HCT116 (cell line): ENCODE measurements at regions not wholly inside any gene's neighbourhood (a gene's known extent, or its start where the extent isn't known, plus 50 kb on each side); places are given as distances from the start of the nearest gene placed in this dataset.

Experiments used
- ATAC-seq: fragments of 200-7000 bp; cut with Tn5 transposase; 2 replicates; pipeline ENCODE4 v1.9.1; 2020; ENCODE audit warnings: mild to moderate bottlenecking, moderate library complexity
- BruUV-seq: library from RNA; stranded (reverse); fragments of 400-500 nt; replicated peaks from 2 replicates; lab custom pipeline; 2021; lab: Mats Ljungman, UMichigan
- CTCF ChIA-PET: fragments of 300-600 bp; sonication (Branson Sonifier 250); formaldehyde crosslinking; loops from one replicate; lab custom pipeline; 2021; ENCODE audit warnings: antibody characterized with exemption; lab: Charles Lee
- POLR2A ChIA-PET: fragments of 300-600, 350-600 bp; sonication (Branson Sonifier 250); formaldehyde crosslinking; loops from one replicate; lab custom pipeline; 2021; ENCODE audit warnings: antibody characterized with exemption; lab: Charles Lee
- RAD21 ChIA-PET, 2 experiments: fragments of 300-600 bp; sonication (Branson Sonifier 250); formaldehyde crosslinking; loops; one replicate each; lab custom pipeline; 2023; ENCODE audit warnings: low total read pairs in 2 of 2; ENCODE audit not compliant: uncharacterized antibody in 2 of 2, unreplicated experiment in 2 of 2, low non-redundant PET in 1 of 2; lab: Charles Lee
- DNase-seq: peaks from one replicate; pipeline ENCODE4 v3.0.0-alpha.2; 2010; ENCODE audit warnings: low read depth, low spot score
- H2AFZ ChIP-seq: fragments of 200-600 bp; shearing (Covaris generic), sonication (generic); 2 replicates; pipeline ENCODE4 v1.6.1; 2017; ENCODE audit warnings: low read depth, mixed run types, mixed read lengths, antibody characterized with exemption, low read length; ENCODE audit not compliant: poor library complexity, severe bottlenecking
- H3K27ac ChIP-seq: 2 replicates; pipeline ENCODE4 v1.5.1; 2012; ENCODE audit warnings: low read depth, low read length
- H3K27me3 ChIP-seq: fragments of 200-600 bp; sonication (generic); 2 replicates; pipeline ENCODE4 v1.6.1; 2016; ENCODE audit warnings: mixed run types, low read length, mixed read lengths; ENCODE audit not compliant: insufficient read depth
- H3K36me3 ChIP-seq, 2 experiments: fragments of 200-500 bp in 1 of 2; fragments of 200-600 bp in 1 of 2; sonication (Bioruptor generic) in 1 of 2; sonication (generic) in 1 of 2; 2 replicates each; pipeline versions ENCODE4 v1.5.1 to v1.6.1; 2014 to 2016; ENCODE audit warnings: low read length in 2 of 2, inconsistent platforms in 1 of 2, mixed read lengths in 1 of 2, mixed run types in 1 of 2; ENCODE audit not compliant: insufficient read depth in 2 of 2, control insufficient read depth in 1 of 2
- H3K4me1 ChIP-seq, 2 experiments: fragments of 200-600 bp in 1 of 2; sonication (generic) in 1 of 2; 2 replicates each; pipeline versions ENCODE4 v1.5.1 to v1.6.1; 2012 to 2017; ENCODE audit warnings: low read length in 2 of 2, inconsistent platforms in 1 of 2, mild to moderate bottlenecking in 1 of 2, mixed read lengths in 1 of 2, mixed run types in 1 of 2, moderate library complexity in 1 of 2; ENCODE audit not compliant: insufficient read depth in 2 of 2, control insufficient read depth in 1 of 2
- H3K4me2 ChIP-seq: fragments of 200-600 bp; sonication (generic); 2 replicates; pipeline ENCODE4 v1.6.1; 2017; ENCODE audit warnings: mixed run types, low read length, mixed read lengths
- H3K4me3 ChIP-seq, 2 experiments: fragments of 200-600 bp in 1 of 2; sonication (generic) in 1 of 2; replicated peaks in 1 of 2; 2 replicates each; pipeline ENCODE4 v1.5.1; 2011 to 2016; ENCODE audit warnings: low read length in 2 of 2, control low read depth in 1 of 2, low read depth in 1 of 2, mild to moderate bottlenecking in 1 of 2, mixed read lengths in 1 of 2, mixed run types in 1 of 2
- H3K79me2 ChIP-seq: fragments of 200-600 bp; sonication (generic); 2 replicates; pipeline ENCODE4 v1.6.1; 2017; ENCODE audit warnings: mild to moderate bottlenecking, mixed run types, low read length, moderate library complexity, mixed read lengths; ENCODE audit not compliant: insufficient read depth
- H3K9ac ChIP-seq: fragments of 200-600 bp; sonication (generic); 2 replicates; pipeline ENCODE4 v1.6.1; 2016; ENCODE audit warnings: low read length, mixed read lengths
- H3K9me2 ChIP-seq: fragments of 200-600 bp; sonication (generic), shearing (Covaris generic); 2 replicates; pipeline ENCODE4 v1.6.1; 2017; ENCODE audit warnings: mixed run types, mild to moderate bottlenecking, moderate library complexity; ENCODE audit not compliant: insufficient read depth
- H3K9me3 ChIP-seq, 2 experiments: fragments of 200-500 bp in 1 of 2; fragments of 200-600 bp in 1 of 2; sonication (Bioruptor generic) in 1 of 2; sonication (generic) in 1 of 2; 2 replicates each; pipeline ENCODE4 v1.6.1; 2014 to 2017; ENCODE audit warnings: low read length in 2 of 2, mixed read lengths in 2 of 2, inconsistent platforms in 1 of 2, low read depth in 1 of 2, mild to moderate bottlenecking in 1 of 2, mixed run types in 1 of 2, moderate library complexity in 1 of 2; ENCODE audit not compliant: control insufficient read depth in 1 of 2, insufficient read depth in 1 of 2
- H4K20me1 ChIP-seq: fragments of 200-600 bp; sonication (generic), shearing (Covaris generic); 2 replicates; pipeline ENCODE4 v1.6.1; 2017; ENCODE audit warnings: mixed run types, mild to moderate bottlenecking, moderate library complexity; ENCODE audit not compliant: insufficient read depth
- CBX3 ChIP-seq: IDR thresholded peaks from 2 replicates; pipeline ENCODE4 v1.6.1; 2012; ENCODE audit warnings: low read depth
- CEBPB ChIP-seq: IDR thresholded peaks from 2 replicates; pipeline ENCODE4 v1.6.1; 2012; ENCODE audit warnings: low read depth
- ELF1 ChIP-seq: IDR thresholded peaks from 2 replicates; pipeline ENCODE4 v1.6.1; 2012; ENCODE audit warnings: low read depth, borderline replicate concordance
- EZH2 ChIP-seq: fragments of 200-600 bp; sonication (generic); IDR thresholded peaks from 2 replicates; pipeline ENCODE4 v1.6.1; 2017; ENCODE audit warnings: antibody characterized with exemption, mixed run types
- EZH2phosphoT487 ChIP-seq: fragments of 200-600 bp; IDR thresholded peaks from 2 replicates; pipeline ENCODE4 v1.6.1; 2018; ENCODE audit warnings: antibody characterized with exemption, borderline replicate concordance
- FOSL1 ChIP-seq: IDR thresholded peaks from 2 replicates; pipeline ENCODE4 v1.6.1; 2012; ENCODE audit warnings: low read depth
- JUND ChIP-seq: IDR thresholded peaks from 2 replicates; pipeline ENCODE4 v1.6.1; 2012
- POLR2A ChIP-seq: IDR thresholded peaks from 2 replicates; pipeline ENCODE4 v1.7.0; 2011; ENCODE audit warnings: borderline replicate concordance; ENCODE audit not compliant: insufficient read depth, insufficient read length; ENCODE audit errors: extremely low read depth
- POLR2AphosphoS5 ChIP-seq: IDR thresholded peaks from 2 replicates; pipeline ENCODE4 v1.6.1; 2011; ENCODE audit warnings: mild to moderate bottlenecking, low read depth, low read length, moderate library complexity
- RAD21 ChIP-seq: IDR thresholded peaks from 2 replicates; pipeline ENCODE4 v1.6.1; 2012; ENCODE audit warnings: low read depth, mild to moderate bottlenecking
- SIN3A ChIP-seq: IDR thresholded peaks from 2 replicates; pipeline ENCODE4 v1.6.1; 2012; ENCODE audit warnings: low read depth
- SRF ChIP-seq: IDR thresholded peaks from 2 replicates; pipeline ENCODE4 v1.6.1; 2012; ENCODE audit warnings: low read depth
- TCF7L2 ChIP-seq: IDR thresholded peaks from 2 replicates; pipeline ENCODE4 v1.7.0; 2011; ENCODE audit warnings: borderline replicate concordance, inconsistent platforms; ENCODE audit not compliant: insufficient read depth, insufficient read length; ENCODE audit errors: extremely low read depth
- ZFX ChIP-seq: fragments of 450-650 bp; IDR thresholded peaks from 2 replicates; pipeline ENCODE4 v1.6.1; 2017
- intact Hi-C: fragments of 100-400 bp; cut with micrococcal nuclease; formaldehyde crosslinking; loops from 2 replicates; pipeline ENCODE4 v1.10.0; 2022
- TF ChIP-seq, protein P1 (sequence below): IDR thresholded peaks from 2 replicates; pipeline ENCODE4 v1.6.1; 2011; ENCODE audit warnings: mild to moderate bottlenecking, low read length, moderate library complexity; ENCODE audit not compliant: insufficient replicate concordance; ENCODE audit errors: extremely low read depth

DNA sequence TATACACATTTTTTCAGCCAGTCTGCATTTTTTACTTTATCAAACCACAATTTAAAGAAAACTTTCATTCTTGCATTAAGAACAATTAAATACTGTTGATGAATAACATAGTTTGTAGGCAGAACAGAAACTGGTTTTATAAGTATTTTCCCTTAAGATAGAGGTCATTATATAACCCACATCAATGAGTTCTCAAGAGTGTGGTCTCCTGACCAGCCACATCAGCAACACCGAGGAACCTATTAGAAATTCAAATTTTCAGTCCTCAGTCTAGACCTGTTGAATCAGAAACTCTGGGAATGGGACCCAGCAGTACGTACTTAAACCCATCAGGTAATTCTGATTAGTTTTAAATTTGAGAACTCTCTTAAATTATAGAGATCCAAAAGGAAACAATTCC, 299.6 kb upstream of the ARSJ start (continued):
- TF ChIP-seq TCF7L2 (no peak), EZH2phosphoT487 (no peak), POLR2A (no peak), ELF1 (no peak), EZH2 (no peak), RAD21 (no peak), CEBPB (no peak), POLR2AphosphoS5 (no peak)
- TF ChIP-seq, protein P1, sequence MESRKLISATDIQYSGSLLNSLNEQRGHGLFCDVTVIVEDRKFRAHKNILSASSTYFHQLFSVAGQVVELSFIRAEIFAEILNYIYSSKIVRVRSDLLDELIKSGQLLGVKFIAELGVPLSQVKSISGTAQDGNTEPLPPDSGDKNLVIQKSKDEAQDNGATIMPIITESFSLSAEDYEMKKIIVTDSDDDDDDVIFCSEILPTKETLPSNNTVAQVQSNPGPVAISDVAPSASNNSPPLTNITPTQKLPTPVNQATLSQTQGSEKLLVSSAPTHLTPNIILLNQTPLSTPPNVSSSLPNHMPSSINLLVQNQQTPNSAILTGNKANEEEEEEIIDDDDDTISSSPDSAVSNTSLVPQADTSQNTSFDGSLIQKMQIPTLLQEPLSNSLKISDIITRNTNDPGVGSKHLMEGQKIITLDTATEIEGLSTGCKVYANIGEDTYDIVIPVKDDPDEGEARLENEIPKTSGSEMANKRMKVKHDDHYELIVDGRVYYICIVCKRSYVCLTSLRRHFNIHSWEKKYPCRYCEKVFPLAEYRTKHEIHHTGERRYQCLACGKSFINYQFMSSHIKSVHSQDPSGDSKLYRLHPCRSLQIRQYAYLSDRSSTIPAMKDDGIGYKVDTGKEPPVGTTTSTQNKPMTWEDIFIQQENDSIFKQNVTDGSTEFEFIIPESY = no peak

DNA sequence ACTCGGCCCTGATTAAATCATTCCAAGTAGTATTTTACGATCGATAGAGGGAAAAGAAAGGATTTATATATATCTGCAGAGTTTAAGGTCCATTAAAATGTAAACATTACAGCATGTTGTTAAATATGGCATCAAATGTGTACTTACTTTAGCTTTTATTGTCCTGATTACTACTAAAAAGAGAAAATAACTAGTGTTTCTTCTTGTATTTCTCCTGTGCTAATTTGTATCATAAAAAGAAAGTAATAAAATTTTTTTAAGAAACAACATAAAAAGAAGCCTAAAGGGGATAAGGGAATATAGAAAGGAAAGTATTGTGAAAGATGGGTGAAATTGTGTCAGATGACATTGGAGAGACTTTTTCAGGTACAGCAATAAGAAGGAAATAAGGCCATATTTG, 300.3 kb upstream of the ARSJ start:
- no peaks in the 10 kb centered on the region for H3K9me3 ChIP-seq
- H3K4me1 ChIP-seq = no peaks in the 10 kb centered on the region
- TF ChIP-seq, protein P1 = no peak
- TF ChIP-seq ZFX = no peak
- no peak for TF ChIP-seq ELF1
- no peak for TF ChIP-seq EZH2
- no peak for TF ChIP-seq POLR2A
- TF ChIP-seq CEBPB = no peak
- TF ChIP-seq SIN3A = no peak
- TF ChIP-seq CBX3 = no peak
- TF ChIP-seq FOSL1 = no peak
- no peak for TF ChIP-seq JUND
- TF ChIP-seq SRF = no peak
- ChIA-PET RAD21 (no interaction called here), POLR2A (no interaction called here), CTCF (no interaction called here)
- H3K9me2 ChIP-seq = no peaks in the 10 kb centered on the region
- intact Hi-C loops = no loop called here
- no peaks in the 10 kb centered on the region for H3K79me2 ChIP-seq
- ATAC-seq = no peak
- H3K27me3 ChIP-seq = no peaks in the 10 kb centered on the region
- H2AFZ ChIP-seq = no peak overlapping the region
- no peak overlapping the region for H3K27ac ChIP-seq
- H3K36me3 ChIP-seq = no peaks in the 10 kb centered on the region
- no TSS peak for BruUV-seq
- no peak for DNase-seq
- H4K20me1 ChIP-seq = no peaks in the 10 kb centered on the region
- H3K4me3 ChIP-seq = no peak overlapping the region
- H3K9ac ChIP-seq = no peak overlapping the region
- H3K4me2 ChIP-seq = no peak overlapping the region
